HL-60 (cell line): ENCODE measurements at regions not wholly inside any gene's neighbourhood (a gene's known extent, or its start where the extent isn't known, plus 50 kb on each side); places are given as distances from the start of the nearest gene placed in this dataset.

Source experiments
- DNase-seq, 2 experiments: peaks; one replicate each; pipeline ENCODE4 v3.0.0-alpha.2; 2010 to 2020; ENCODE audit warnings: low read depth in 1 of 2, low spot score in 1 of 2
- H3K27ac ChIP-seq: fragments of 250-450 bp; sonication (Bioruptor Pico); replicated peaks from 2 replicates; pipeline ENCODE4 v1.5.1; 2020; ENCODE audit warnings: mild to moderate bottlenecking, moderate library complexity
- H3K27me3 ChIP-seq: fragments of 250-450 bp; sonication (Bioruptor Pico); 2 replicates; pipeline ENCODE4 v1.5.1; 2021; ENCODE audit warnings: mild to moderate bottlenecking, moderate library complexity; ENCODE audit not compliant: insufficient read depth, poor library complexity, severe bottlenecking
- H3K4me3 ChIP-seq: replicated peaks from 2 replicates; pipeline ENCODE4 v1.5.1; 2011; ENCODE audit warnings: mild to moderate bottlenecking, control low read depth, low read length; ENCODE audit not compliant: insufficient read depth
- CTCF ChIP-seq: IDR thresholded peaks from one replicate; pipeline ENCODE4 v1.5.1; 2011; ENCODE audit warnings: low read length, control low read depth, inconsistent platforms; ENCODE audit not compliant: insufficient read depth
- GABPA ChIP-seq: IDR thresholded peaks from 2 replicates; pipeline ENCODE4 v1.6.1; 2012; ENCODE audit warnings: low read depth
- POLR2AphosphoS5 ChIP-seq: IDR thresholded peaks from 2 replicates; pipeline ENCODE4 v1.6.1; 2012; ENCODE audit warnings: low read depth
- REST ChIP-seq: IDR thresholded peaks from 2 replicates; pipeline ENCODE4 v1.6.1; 2012; ENCODE audit warnings: low read depth; ENCODE audit not compliant: insufficient replicate concordance
- SPI1 ChIP-seq: IDR thresholded peaks from 2 replicates; pipeline ENCODE4 v1.6.1; 2012; ENCODE audit warnings: low read depth, mild to moderate bottlenecking, borderline replicate concordance

DNA sequence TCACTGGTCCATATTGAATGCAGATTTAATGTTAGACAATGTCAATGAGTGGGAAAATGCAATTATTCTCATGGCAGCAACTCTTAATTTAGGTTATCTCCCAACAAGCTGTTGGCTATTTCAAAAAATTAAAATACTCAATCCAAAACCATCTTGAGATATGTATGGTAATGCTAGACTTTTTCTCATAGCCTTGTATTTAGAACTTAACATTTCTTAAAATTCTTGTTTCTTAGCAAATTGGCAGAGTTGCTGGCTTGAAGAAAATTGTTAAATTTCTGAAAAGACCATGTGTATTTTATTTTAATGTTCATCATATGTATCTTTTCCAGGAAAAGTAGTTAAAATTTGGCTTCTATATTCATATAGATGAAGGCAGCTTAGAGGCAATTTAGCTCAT lies 1355.1 kb downstream of the PCDH9 start:
- H3K4me3 ChIP-seq = no peak overlapping the region
- DNase-seq = no peak
- no peak overlapping the region for H3K27ac ChIP-seq
- H3K27me3 ChIP-seq = no peaks in the 10 kb centered on the region
- TF ChIP-seq REST = no peak
- no peak for TF ChIP-seq GABPA
- no peak for TF ChIP-seq CTCF

DNA sequence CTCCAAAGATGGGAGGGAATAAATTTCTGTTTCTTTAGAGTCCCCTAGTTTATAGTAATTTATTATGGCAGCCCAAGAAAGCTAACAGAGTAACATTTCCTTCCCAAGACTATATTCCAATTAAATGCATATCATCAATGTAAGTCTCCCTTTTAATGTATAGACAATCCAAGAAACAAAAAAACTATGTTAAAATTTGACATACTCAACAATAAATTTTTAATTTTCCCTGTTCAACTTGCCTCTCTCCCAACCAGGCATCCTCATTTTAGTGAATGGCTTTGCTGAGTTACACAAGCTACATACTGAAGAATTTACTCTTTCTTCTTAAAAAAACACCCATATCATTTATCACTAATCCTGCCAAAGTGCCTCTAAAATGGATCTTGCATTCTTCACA lies 1357.7 kb downstream of the PCDH9 start:
- H3K4me3 ChIP-seq = no peak overlapping the region
- no peaks in the 10 kb centered on the region for H3K27me3 ChIP-seq
- no peak for TF ChIP-seq POLR2AphosphoS5
- no peak for DNase-seq
- H3K27ac ChIP-seq = no peak overlapping the region

DNA sequence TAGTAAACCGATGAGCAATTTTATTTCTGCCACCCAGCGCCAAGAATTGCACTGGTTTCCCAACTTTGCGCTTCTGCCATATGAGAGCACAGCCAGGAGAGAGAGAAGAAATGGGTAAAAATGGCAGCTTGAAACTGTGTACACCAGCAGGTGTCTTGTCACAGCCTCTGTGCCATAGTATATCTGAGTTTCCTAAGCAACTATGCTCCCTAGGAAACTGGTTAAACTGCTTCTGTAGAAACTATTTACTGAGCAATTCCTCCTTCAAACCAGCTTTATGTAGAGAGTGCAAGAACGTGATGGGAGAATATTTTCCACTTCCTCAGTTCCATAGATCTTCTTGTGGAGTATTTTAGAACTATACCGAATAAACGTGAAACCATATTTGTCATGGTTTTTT lies 1361.3 kb downstream of the PCDH9 start:
- no peak overlapping the region for H3K27ac ChIP-seq
- no peak for TF ChIP-seq POLR2AphosphoS5
- no peak for TF ChIP-seq CTCF
- TF ChIP-seq REST = no peak
- TF ChIP-seq SPI1 = no peak
- no peak for TF ChIP-seq GABPA
- no peaks in the 10 kb centered on the region for H3K27me3 ChIP-seq
- H3K4me3 ChIP-seq = no peak overlapping the region
- no peak for DNase-seq

DNA sequence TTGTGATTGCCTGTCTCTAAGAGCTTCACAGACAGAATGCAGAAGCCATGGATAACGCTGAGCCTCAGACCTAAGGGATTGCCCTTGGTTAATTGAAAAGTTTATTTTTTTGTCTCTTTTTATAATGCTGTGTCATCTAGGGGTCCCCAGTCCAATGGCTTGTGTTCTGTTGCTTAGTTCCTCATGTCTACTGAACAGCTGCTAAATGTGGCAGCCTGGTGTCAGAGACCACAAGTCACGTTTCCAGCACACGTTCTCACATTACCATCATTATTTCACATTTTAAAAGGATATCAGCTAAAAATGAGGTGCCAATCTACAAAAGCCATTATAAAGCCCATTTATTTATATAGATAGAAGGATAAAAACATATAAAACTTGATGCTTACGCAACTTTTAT lies 1362.0 kb downstream of the PCDH9 start:
- DNase-seq = no peak
- no peaks in the 10 kb centered on the region for H3K27me3 ChIP-seq
- TF ChIP-seq GABPA (no peak), CTCF (no peak)
- H3K27ac ChIP-seq = no peak overlapping the region
- no peak overlapping the region for H3K4me3 ChIP-seq
